GM23248 (cell line): ENCODE measurements at regions not wholly inside any gene's neighbourhood (a gene's known extent, or its start where the extent isn't known, plus 50 kb on each side); places are given as distances from the start of the nearest gene placed in this dataset.
A peak's percentile ranks its signal among the peaks of the same experiment; 100 is the strongest.

ENCODE experiments used
- EZH2 ChIP-seq: fragments of 200-600 bp; sonication (generic); IDR thresholded peaks from 2 replicates; pipeline ENCODE4 v1.6.1; 2018; ENCODE audit warnings: antibody characterized with exemption, mild to moderate bottlenecking; ENCODE audit not compliant: insufficient read depth, poor library complexity, severe bottlenecking
- EZH2phosphoT487 ChIP-seq: fragments of 200-600 bp; sonication (generic); IDR thresholded peaks from 2 replicates; pipeline ENCODE4 v1.6.1; 2018; ENCODE audit warnings: antibody characterized with exemption, moderate library complexity, mild to moderate bottlenecking, low read depth; ENCODE audit not compliant: insufficient read depth

GRCh38 chr3:177835008-177835407 lies 637.7 kb upstream of the TBL1XR1 start:
- TF ChIP-seq EZH2: no peak
- peak; percentile 88 for TF ChIP-seq EZH2phosphoT487
